ENCODE measurements at regions not wholly inside any gene's neighbourhood (a gene's known extent, or its start where the extent isn't known, plus 50 kb on each side); places are given as distances from the start of the nearest gene placed in this dataset.

GRCh38 chr15:29612096-29612495 lies 210.2 kb downstream of the TJP1 start:
- no peak for TF ChIP-seq CTCF (IDR thresholded peaks at IDR 0.05)
- no peak for TF ChIP-seq POLR2A (IDR thresholded peaks at IDR 0.05)

Measured in vagina (tissue), 2 donors.